GM12878 (cell line): ENCODE measurements at regions not wholly inside any gene's neighbourhood (a gene's known extent, or its start where the extent isn't known, plus 50 kb on each side); places are given as distances from the start of the nearest gene placed in this dataset.

Experiments
- ATAC-seq: fragments of 200-7000 bp; cut with Tn5 transposase; 3 replicates; pipeline ENCODE4 v1.9.1; 2020; ENCODE audit warnings: mild to moderate bottlenecking, moderate library complexity
- BruUV-seq: library from RNA; stranded (reverse); fragments of 400-500 nt; replicated peaks from 2 replicates; lab custom pipeline; 2021; lab: Mats Ljungman, UMichigan
- CTCF ChIA-PET: fragments of 300-600 bp; sonication (Branson Sonifier 250); formaldehyde crosslinking; extraction: SDS; loops from one replicate; lab custom pipeline; 2021; ENCODE audit warnings: inconsistent platforms; lab: Yijun Ruan, JAX
- POLR2A ChIA-PET: fragments of 350-600 bp; formaldehyde crosslinking; extraction: SDS; loops from one replicate; lab custom pipeline; 2021; ENCODE audit warnings: inconsistent platforms; lab: Charles Lee
- RAD21 ChIA-PET: fragments of 300-600 bp; sonication (Branson Sonifier 250); formaldehyde crosslinking; loops from one replicate; lab custom pipeline; 2023; ENCODE audit warnings: antibody characterized with exemption; ENCODE audit not compliant: unreplicated experiment; lab: Charles Lee
- SMC1A ChIA-PET: fragments of 300-600 bp; sonication (Branson Sonifier 250); formaldehyde crosslinking; loops from one replicate; lab custom pipeline; 2023; ENCODE audit not compliant: unreplicated experiment, uncharacterized antibody; lab: Charles Lee
- DNase-seq: peaks from one replicate; pipeline ENCODE4 v3.0.0-alpha.2; 2011; ENCODE audit warnings: low read depth, low spot score
- FAIRE-seq: peaks from 3 replicates; lab custom pipeline; 2011; peaks lifted over from hg19 to GRCh38; lab: Jason Lieb, UNC
- H2AFZ ChIP-seq: 2 replicates; pipeline ENCODE4 v1.6.0; 2011; ENCODE audit warnings: low read depth, low read length, control low read depth; ENCODE audit not compliant: control insufficient read depth
- H3K27ac ChIP-seq: 2 replicates; pipeline ENCODE4 v1.5.1; 2011; ENCODE audit warnings: control low read depth; ENCODE audit not compliant: control insufficient read depth, insufficient read depth
- H3K27me3 ChIP-seq, 2 experiments: replicated peaks in 1 of 2; 2 replicates each; pipeline versions ENCODE4 v1.6.0 to v1.6.1; 2011; ENCODE audit warnings: low read length in 1 of 2; ENCODE audit not compliant: control insufficient read depth in 2 of 2, insufficient read depth in 2 of 2
- H3K36me3 ChIP-seq, 2 experiments: 2 replicates each; pipeline ENCODE4 v1.5.1; 2011; ENCODE audit warnings: low read length in 1 of 2; ENCODE audit not compliant: control insufficient read depth in 2 of 2, insufficient read depth in 2 of 2
- H3K4me1 ChIP-seq: 2 replicates; pipeline ENCODE4 v1.6.1; 2011; ENCODE audit warnings: mild to moderate bottlenecking, low read length, moderate library complexity, mixed read lengths; ENCODE audit not compliant: control insufficient read depth, insufficient read depth
- H3K4me2 ChIP-seq: 2 replicates; pipeline ENCODE4 v1.6.0; 2011; ENCODE audit warnings: control low read depth; ENCODE audit not compliant: control insufficient read depth, insufficient read depth
- H3K4me3 ChIP-seq: fragments of 200-600 bp; sonication (generic); 2 replicates; pipeline ENCODE4 v1.5.1; 2016
- H3K79me2 ChIP-seq: 2 replicates; pipeline ENCODE4 v1.6.0; 2011; ENCODE audit warnings: low read length; ENCODE audit not compliant: control insufficient read depth, insufficient read depth
- H3K9ac ChIP-seq: 2 replicates; pipeline ENCODE4 v1.8.0; 2011; ENCODE audit warnings: low read length, control low read depth, mixed read lengths; ENCODE audit not compliant: control insufficient read depth, insufficient read depth
- H3K9me3 ChIP-seq: replicated peaks from 3 replicates; pipeline ENCODE4 v1.5.1; 2011; ENCODE audit warnings: mild to moderate bottlenecking, low read length; ENCODE audit not compliant: control insufficient read depth, insufficient read depth
- H4K20me1 ChIP-seq: 2 replicates; pipeline ENCODE4 v1.6.0; 2011; ENCODE audit not compliant: control insufficient read depth, insufficient read depth
- ASH2L ChIP-seq: fragments of 300-600, 200-600 bp; sonication (generic); IDR thresholded peaks from 2 replicates; pipeline ENCODE4 v1.6.1; 2017; ENCODE audit warnings: low read depth, mild to moderate bottlenecking, borderline replicate concordance
- CBFB ChIP-seq: IDR thresholded peaks from 2 replicates; pipeline ENCODE4 v1.6.1; 2016; ENCODE audit warnings: antibody characterized with exemption, low read depth
- CREM ChIP-seq: IDR thresholded peaks from 2 replicates; pipeline ENCODE4 v1.6.1; 2014; ENCODE audit warnings: antibody characterized with exemption, low read depth
- E4F1 ChIP-seq: fragments of 450-650 bp; IDR thresholded peaks from 2 replicates; pipeline ENCODE4 v1.6.1; 2018; ENCODE audit warnings: borderline replicate concordance, mild to moderate bottlenecking; ENCODE audit not compliant: partially characterized antibody
- EGR1 ChIP-seq, 2 experiments: IDR thresholded peaks; 1 replicate in 1 of 2; 2 replicates in 1 of 2; pipeline ENCODE4 v1.6.1; 2011 to 2012; ENCODE audit warnings: low read depth in 2 of 2, low read length in 2 of 2, borderline replicate concordance in 1 of 2, mild to moderate bottlenecking in 1 of 2, moderate library complexity in 1 of 2
- ETV6 ChIP-seq, 2 experiments: fragments of 450-650 bp in 1 of 2; IDR thresholded peaks in 1 of 2; conservative IDR thresholded peaks in 1 of 2; 2 replicates each; pipeline ENCODE4 v1.6.1; 2014; ENCODE audit warnings: antibody characterized with exemption in 1 of 2, borderline replicate concordance in 1 of 2, low read depth in 1 of 2, mild to moderate bottlenecking in 1 of 2, moderate library complexity in 1 of 2
- HDAC6 ChIP-seq: fragments of 200-600 bp; sonication (generic); IDR thresholded peaks from one replicate; pipeline ENCODE4 v1.8.0; 2017; ENCODE audit warnings: antibody characterized with exemption; ENCODE audit not compliant: unreplicated experiment
- NBN ChIP-seq: fragments of 450-650 bp; IDR thresholded peaks from 2 replicates; pipeline ENCODE4 v1.6.1; 2016
- PRDM15 ChIP-seq: fragments of 450-650 bp; formaldehyde crosslinking; IDR thresholded peaks from 2 replicates; pipeline ENCODE4 v1.4.0; 2020; ENCODE audit warnings: mild to moderate bottlenecking, moderate library complexity
- RAD21 ChIP-seq: IDR thresholded peaks from 2 replicates; pipeline ENCODE4 v1.6.1; 2011; ENCODE audit warnings: mild to moderate bottlenecking, low read depth, low read length, moderate library complexity; ENCODE audit not compliant: insufficient read depth
- SPI1 ChIP-seq: IDR thresholded peaks from 2 replicates; pipeline ENCODE4 v1.6.1; 2011; ENCODE audit warnings: low read depth, mild to moderate bottlenecking, low read length, moderate library complexity, borderline replicate concordance; ENCODE audit not compliant: insufficient read depth
- TAF1 ChIP-seq: IDR thresholded peaks from 2 replicates; pipeline ENCODE4 v1.6.1; 2011; ENCODE audit warnings: mild to moderate bottlenecking, low read depth, low read length, borderline replicate concordance
- WGBS: methylation state at CpG from one replicate; pipeline ENCODE4 v1.1.6; 2016; ENCODE audit warnings: low lambda C conversion rate; ENCODE audit not compliant: insufficient replicate concordance, insufficient coverage; ENCODE audit errors: missing lambda C conversion rate; 5-methylcytosine and 5-hydroxymethylcytosine counted together
- in situ Hi-C: fragments of 300-500 bp; cut with MboI; formaldehyde crosslinking; loops from 9 replicates; pipeline ENCODE4 v1.14.3; 2018; ENCODE audit warnings: mixed read lengths
- intact Hi-C: fragments of 100-400 bp; cut with micrococcal nuclease; formaldehyde crosslinking; loops from one replicate; pipeline ENCODE4 v1.14.2; 2022; ENCODE audit not compliant: unreplicated experiment

- TF ChIP-seq PRDM15 (CRISPR knock-in tag), result no peak
Measured at GRCh38 chr12:45584336-45584735, 145.2 kb upstream of the ARID2 start (continued).

- Histone ChIP-seq H3K9ac (no peak overlapping the region), H3K79me2 (no peaks in the 10 kb centered on the region), H2AFZ (no peak overlapping the region), H3K4me2 (no peak overlapping the region), H3K4me3 (no peak overlapping the region), H3K27me3 (peaks cover 0 to 1% of the 10 kb centered on the region in 2 experiments; a peak in 1 of 4 replicates), H3K36me3 (no peaks in the 10 kb centered on the region), H3K9me3 (no peaks in the 10 kb centered on the region; the same call in 1 of the 3 replicates), H3K4me1 (no peaks in the 10 kb centered on the region), H3K27ac (no peak overlapping the region), H4K20me1 (no peaks in the 10 kb centered on the region)
- ChIA-PET RAD21 (no interaction called here), POLR2A (no interaction called here), SMC1A (no interaction called here), CTCF (no interaction called here)
- DNase-seq (no peak), ATAC-seq (no peak), FAIRE-seq (no peak)
- intact Hi-C loops (no loop called here), in situ Hi-C loops (no loop called here)
- WGBS, result 66% methylated on average over 31 of the region's 31 CpGs
- TF ChIP-seq SPI1 (no peak), E4F1 (no peak), ETV6 (conservative IDR thresholded peaks at IDR 0.05 in 1 of 2, IDR thresholded peaks at IDR 0.05 in 1 of 2; ENCODE audit: borderline replicate concordance in 1 of 2, low read depth in 1 of 2) (no peak), RAD21 (no peak), ASH2L (no peak), NBN (no peak), HDAC6 (no peak), CBFB (no peak), TAF1 (no peak), CREM (no peak), EGR1 (IDR thresholded peaks at IDR 0.05; ENCODE audit: borderline replicate concordance in 1 of 2, low read depth in 2 of 2, low read length in 2 of 2) (no peak)
- BruUV-seq, result no TSS peak
Measured at GRCh38 chr12:45585522-45586230, 143.8 kb upstream of the ARID2 start.
